ENCODE measurements at regions not wholly inside any gene's neighbourhood (a gene's known extent, or its start where the extent isn't known, plus 50 kb on each side); places are given as distances from the start of the nearest gene placed in this dataset.

GRCh38 chr9:81382281-81382680 lies 307.1 kb downstream of the TLE1 start:
- no peak for TF ChIP-seq CTCF (IDR thresholded peaks at IDR 0.05; ENCODE audit: low read depth, low read length, poor library complexity, severe bottlenecking)
- TF ChIP-seq EZH2phosphoT487 (IDR thresholded peaks at IDR 0.05; ENCODE audit: borderline replicate concordance, low read length) = no peak
